HK-2 (cell line): ENCODE measurements at regions not wholly inside any gene's neighbourhood (a gene's known extent, or its start where the extent isn't known, plus 50 kb on each side); places are given as distances from the start of the nearest gene placed in this dataset.

ENCODE experiments used
- DNase-seq: peaks from one replicate; pipeline ENCODE4 v3.0.0-alpha.2; 2018; ENCODE audit not compliant: unreplicated experiment

DNA sequence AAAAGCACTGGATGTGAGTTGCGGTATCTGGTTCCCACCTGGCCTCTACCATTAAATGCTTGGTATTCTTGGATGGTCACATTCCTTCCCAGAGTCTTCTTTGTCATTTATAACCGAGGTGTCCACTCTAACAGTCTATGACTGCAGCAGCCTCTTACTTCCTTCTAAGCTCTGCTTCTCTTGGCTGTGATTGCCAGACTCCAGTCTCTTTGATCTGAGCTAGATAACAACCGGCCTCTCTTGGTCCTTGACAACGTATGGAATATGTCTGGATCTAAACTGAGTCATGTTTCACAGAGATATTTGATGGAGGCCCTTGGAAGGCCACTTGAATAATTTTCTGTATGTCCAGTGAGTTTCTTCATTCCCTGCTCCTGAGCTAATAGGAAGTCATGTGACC lies 141.6 kb upstream of the TENM4 start:
- no peak for DNase-seq

DNA sequence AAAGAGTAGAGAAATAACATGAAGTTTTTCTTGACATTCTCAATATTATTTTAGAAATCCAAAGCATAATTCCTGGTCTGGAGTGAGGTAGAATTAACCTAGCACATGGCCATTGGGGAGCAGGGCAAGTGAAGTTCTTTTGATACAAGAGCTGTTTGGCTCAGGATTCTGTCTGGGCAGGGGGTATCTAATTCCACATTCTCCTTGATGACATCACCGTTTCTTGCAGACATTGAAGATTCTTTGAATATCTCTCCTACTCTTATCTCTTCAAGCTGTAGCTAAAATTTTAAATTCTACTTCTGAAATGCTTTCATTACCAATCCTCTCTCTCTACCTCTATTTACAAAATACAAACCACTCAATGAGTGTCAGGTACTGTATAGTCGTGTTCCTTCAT lies 138.2 kb upstream of the TENM4 start:
- DNase-seq = no peak

DNA sequence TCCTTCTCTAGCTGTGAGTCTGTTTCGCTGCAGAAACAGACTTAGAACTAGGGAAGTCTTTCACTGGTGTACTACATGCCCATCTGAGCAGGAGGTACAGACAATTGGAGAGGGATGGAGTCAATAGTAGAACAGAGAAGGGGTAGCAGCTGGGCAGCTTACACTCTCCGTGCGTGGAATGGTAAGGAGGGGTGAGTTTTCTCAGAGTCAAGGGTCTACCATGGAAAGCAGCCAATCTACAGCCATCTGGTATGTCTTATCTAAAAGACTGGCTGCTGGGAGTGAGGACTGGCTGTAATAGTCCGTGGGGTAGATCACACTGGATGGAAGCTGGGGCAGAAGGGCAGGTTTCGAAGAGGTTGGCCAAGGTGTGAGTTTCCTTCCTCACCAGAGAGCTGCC lies 137.3 kb upstream of the TENM4 start:
- DNase-seq = no peak

DNA sequence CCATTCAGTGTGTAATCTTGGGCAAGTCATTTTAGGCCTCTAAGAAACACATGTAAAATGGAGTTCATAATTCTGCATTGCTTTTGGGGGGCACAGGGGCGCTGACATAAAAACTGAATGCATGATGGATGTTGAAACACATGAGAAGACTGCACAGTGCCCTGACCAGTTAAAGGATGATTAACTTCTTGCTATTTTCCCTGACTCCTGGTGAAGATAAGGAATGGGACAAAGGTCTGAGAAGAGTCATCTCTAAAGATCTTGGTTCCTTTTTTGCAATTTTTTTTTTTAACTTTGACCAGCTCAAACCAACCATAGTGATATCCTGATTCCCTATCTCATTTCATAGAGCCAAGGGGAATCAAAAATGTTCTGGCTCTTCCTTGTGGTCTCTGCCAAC lies 134.9 kb upstream of the TENM4 start:
- DNase-seq = no peak

DNA sequence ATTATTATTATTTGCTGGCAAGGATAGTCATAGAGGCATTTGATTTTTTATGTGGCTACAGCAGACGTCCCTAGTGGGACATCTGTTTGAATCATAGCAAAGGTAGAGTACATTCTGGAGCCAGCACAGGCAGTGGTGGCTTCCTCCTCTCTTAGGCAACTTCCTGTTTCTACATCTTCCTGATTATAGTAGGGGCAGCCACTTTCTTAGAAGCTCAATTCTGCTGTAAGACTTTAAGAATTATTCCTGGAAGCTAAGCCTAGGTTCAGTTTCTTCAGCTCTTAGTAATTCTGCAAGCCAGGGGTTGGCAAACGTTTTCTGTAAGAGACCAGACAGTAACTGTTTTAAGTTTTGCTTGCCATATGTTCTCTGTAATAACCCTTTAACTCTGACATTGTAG lies 129.3 kb upstream of the TENM4 start:
- no peak for DNase-seq

DNA sequence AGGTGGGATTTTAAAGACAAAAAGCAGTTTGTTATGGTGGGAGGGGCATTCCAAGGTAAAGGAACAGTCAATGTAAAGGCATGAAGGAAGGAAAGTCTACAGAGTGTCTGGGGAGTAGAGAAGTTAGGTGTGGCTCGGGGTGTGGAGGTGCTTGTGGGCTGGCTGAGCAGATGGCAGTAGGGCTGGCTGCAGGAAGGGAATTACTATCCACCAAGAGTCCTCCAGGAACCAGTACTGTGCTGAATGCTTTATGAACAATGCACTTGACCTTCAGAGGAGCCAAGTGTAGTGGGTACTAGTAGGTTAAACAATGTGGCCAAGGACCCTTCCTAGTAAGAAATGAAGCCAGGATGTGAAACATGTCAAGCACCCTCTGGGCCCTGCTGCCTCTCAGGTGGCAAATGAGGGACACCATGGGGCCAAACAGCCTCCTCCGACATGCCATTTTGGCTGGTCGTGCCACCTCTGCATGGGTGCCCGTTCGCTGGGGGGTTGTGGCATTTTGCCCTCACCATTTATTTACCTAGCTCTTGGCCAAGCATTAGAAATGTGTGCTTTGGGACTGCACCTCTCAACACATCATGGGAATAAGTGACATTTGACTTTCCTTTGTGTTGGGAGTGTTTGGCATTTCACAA lies 123.6 kb upstream of the TENM4 start:
- DNase-seq = no peak

DNA sequence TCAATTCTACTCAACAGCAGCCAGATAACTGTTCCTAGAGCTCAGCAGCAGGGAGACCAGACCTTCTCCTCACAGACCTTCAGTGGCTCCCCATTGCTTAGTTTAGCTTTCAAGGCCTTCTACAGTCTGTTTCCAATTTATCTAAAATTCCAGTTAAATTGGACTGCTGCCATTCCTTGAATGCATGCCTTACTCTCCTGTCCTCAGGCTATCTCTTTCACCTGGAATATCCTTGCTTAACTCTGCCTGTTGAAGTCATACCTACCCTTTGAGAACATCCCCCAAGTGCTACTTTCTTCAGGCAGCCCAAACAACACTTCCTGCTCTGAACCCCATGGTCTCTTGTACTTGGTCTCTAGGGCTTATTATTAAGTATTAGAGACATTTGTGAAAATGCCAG lies 120.7 kb upstream of the TENM4 start:
- DNase-seq = no peak

DNA sequence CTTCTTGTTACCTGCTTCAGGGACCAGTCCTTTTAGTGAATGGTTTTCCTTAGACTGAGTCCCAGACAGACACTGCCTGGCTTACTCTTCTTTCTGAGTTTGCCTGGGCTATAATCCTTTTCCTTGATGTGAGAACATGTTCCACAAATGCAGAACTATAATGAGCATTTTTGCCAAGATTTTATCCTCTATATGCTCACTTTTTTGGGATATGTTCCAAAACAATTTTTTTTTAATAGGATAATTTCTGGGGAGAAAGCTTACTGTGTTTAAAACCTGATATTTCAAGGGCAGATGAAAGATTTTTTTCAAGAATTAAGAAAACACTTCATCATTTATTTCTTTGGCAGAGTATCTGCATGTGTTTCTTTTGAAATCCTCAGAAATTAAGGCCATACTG lies 110.0 kb upstream of the TENM4 start:
- DNase-seq = no peak

DNA sequence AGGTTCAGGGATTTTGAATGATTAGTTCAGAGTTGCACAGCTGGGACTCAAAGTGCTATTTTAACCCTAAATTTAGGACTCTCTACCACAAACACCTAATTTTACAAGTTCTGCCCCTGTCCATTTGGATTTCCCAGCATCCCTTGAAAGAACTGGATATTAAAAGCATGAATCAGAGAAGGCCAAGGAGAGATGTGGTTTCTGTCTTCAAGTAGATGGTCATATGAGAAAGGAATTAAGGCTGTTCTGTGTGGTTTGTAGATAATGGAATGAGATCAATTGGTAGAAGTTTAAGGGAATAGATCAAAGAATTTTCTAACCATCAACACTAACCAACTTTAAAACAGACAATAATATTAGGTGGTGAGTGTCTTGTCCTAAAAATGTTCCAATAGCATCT lies 106.4 kb upstream of the TENM4 start:
- no peak for DNase-seq

DNA sequence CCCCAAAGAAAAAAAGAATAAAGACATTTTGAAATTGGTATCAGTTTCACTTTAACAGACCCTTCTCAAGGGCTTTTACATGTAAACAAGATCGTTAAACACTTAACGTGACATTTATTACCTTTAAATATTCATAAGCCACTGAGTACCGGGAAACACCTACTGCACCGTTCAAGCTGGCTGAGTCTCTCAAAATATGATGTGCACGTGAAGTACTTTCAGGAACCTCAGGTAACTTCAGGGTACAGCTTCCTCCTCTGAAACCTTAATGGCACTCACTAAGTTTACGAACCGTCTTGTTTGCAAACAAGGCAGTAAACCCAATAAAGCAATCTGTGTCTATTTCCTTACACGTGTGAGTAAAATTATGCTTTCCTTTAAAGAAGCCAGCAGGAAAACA lies 105.5 kb upstream of the TENM4 start:
- no peak for DNase-seq

DNA sequence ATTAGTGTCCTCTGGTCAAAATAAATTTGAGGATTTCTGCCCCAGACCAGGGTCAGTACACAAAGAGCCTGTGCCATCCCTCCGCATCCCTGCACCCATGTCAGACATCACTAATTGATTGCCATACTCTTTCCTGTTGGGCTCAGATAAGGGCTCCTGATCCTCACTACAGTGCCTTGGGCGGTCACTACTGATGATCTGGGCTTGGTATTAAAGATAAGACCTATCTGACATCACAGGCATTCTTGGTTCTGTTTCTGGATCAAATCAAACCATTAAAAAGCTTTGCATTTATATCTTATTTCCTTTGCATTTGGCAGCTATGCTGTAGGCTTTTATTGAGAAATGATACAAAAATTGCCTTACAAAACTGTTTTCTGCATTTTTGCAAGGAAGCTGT lies 103.5 kb upstream of the TENM4 start:
- DNase-seq = no peak

DNA sequence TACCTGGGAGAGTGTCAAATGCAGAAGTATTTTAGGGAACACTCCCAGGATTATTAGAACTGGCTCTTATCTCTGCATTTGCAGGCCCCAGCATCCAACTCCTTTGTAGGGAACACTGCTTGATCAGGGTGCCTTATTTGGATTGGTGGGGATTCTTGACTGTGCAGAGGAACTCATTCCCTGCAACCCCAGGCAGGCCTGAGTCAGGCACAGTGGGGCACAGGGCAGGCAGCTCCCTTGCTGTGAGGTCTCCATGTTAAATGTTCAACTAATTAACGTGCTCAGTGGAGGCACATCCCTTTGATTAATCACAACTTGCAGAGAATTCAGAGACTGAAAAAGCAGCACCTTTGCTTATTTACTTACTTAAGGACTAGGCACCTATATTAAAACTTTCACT lies 102.3 kb upstream of the TENM4 start:
- DNase-seq = no peak

DNA sequence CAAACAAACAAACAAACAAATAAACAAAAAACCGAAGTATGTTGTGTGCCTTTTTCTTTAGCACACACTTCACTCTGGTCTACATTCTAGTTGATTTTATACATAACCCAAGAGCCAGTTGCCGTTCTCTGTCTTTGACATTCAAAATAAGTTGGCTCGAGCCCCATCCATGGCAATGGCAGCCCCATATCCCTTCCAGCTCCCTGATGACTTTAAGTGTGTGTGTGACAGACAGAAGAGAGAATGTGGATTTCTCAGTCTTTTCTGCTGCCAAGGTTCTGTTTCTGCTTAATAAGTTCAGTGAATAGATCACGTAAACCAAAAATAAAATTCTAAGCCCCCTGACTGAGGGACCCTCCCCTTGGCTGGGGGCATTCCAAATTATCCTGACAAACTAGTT lies 100.6 kb upstream of the TENM4 start:
- DNase-seq = no peak

DNA sequence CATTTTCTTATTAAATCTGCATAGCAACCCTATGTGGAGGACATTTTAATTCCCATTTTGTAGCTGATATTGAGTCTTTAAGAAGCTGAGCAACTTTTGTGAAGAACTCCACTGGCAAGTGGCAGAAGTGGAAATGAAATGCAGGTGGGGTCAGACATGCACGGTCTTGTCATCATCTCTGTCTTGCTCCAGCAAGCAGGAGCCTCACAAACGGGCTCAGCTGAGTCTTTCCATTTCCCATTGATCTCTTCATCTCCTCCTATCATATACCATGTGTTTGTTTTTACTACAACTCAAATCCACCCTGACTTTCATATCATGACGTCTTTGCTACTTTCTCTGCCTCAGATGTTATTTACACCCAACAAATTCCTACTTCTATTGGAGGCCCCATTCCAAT lies 97.9 kb upstream of the TENM4 start:
- no peak for DNase-seq

DNA sequence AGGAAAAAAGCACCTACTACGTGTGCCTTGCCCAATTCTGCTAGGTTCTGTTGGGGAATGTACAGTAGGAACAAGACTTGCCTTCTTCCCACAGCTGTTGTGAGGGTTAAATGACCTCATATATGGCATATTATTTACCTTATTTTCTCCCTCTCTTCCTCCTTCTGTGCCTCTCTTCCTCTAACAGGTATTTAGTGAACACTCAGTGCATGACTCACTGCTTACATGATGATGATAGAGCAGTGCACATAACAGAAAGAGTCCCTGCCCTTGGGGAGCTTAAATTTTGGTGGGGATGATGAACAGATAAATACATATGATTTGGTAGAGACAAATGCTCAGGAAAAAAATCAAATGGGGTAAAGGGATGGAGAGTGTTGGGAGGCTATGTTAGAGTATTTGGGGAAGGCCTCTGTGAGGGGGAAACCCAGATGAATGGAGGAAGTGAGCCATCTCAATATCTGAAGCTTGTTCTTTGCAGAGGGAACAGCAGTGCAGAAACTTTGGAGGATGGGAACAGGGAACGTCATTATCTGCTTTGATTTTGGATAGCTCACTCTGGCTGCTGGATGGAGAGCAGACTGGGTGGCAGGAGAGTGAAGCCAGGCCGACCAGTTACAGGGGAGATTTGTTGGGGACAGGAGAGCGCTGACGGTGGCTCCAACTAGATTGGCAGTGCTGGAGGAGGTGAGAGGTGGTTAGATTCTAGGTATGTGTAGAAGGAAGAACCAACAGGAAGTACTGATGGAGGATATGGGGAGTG lies 95.5 kb upstream of the TENM4 start:
- DNase-seq = no peak

DNA sequence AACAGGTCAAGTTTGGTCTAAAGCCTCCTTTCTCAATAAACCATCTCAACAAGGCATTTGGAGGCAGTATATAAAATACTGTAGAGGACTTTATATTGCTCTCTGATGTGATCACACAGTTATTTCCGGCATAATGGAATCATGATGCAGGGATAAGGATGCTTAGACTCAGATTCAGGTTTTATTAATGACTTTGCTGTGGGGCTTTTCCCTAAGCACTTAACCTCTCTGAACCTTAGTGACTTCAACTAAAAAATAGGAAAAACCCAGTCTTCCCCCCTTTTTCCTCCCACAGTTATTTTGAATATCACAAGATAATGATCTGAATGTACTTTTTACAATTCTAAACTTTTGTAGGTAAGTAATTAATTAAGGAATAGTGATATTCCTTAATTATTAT lies 94.8 kb upstream of the TENM4 start:
- no peak for DNase-seq

DNA sequence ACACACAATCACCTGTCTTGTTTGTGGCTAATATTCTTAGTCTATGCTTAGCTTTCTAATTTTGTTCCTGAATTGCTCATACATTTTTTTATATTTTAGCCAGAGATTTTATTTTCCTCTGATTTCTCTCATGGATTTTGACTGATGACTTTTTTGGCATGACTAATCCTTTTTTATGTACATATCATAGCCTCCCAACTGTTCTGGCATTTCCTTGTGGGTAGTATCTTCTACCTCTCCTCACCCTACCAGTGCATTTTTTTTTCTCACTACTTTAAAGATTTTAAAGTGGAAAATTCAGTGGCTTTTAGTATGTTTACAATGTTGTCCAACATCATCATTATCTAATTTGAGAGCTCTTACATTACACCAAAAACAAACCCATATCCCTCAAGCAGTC lies 84.4 kb upstream of the TENM4 start:
- no peak for DNase-seq

DNA sequence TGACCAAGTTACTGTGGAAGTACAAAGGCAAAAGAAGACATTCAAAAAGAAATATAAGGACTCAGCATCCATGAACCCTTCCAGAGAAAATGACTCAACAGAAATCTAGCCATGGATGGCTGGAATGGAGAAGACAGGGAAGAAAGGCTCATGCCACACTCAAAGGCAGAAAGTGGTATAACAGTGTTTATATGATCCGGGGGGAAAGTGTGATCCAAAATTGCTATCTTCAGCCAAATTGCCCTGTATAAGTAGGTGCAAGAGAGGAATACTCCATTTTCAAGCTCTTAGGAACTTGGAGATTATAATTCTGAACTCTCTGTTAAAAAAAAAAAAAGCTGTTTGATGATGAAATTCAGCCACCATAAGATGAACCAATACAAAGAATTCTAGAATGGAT lies 81.8 kb upstream of the TENM4 start:
- no peak for DNase-seq

DNA sequence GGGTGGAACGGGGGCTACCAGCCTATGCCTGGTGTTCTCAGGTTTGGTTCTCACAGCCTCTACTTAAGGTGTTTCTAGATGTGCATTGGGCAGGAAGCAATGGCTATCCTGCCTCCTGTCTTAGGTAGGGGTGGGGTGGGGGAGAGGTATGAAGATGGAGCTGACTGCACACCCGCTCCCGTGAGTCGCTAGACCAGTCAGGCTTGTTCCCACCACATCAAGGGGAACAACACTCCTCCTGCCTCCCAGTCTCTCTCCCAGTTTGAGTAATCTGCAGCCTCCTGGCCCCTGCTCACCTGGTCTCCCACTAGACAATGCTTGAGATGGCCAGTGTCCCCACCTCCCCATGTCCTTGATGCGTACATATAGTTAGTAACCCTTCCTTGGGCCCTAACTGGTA lies 79.3 kb upstream of the TENM4 start:
- DNase-seq = no peak

DNA sequence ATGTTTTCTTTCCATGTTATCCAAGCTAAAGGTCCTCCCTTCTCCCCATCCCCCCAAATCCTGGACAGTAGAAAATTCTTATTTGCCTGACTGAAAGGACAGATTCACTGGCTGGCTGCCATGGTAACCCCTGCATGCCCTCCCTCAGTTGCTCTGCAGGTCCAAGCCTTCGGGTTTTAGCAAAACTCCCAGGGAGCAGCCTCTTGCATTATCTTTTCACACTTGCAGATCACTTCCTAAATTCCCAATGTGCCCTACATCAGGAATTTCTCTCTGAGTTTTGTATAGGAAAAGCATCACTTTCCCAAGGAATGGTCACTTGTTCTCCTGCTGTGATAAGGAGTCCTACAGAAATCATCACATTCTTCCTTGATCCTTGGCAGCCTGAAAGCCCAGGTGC lies 75.0 kb upstream of the TENM4 start:
- no peak for DNase-seq

DNA sequence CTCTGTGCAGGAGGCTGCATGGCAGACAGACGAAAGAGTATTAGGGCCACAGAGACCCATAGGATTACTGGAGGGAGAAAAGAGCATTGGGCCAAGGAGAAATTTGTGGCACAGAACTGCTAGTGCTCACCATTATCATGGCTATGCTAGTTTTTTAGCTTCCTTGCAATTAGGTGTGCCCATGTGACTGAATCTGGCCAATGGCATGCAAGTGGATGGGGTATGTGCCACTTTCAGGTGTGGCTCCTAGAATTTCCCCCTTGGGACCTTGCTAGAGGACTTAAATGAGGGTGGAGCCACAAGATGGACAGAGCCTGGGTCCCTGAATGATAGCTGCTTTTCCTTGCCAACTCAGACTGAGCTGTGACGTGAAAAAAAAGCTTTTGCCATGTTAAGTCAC lies 73.9 kb upstream of the TENM4 start:
- no peak for DNase-seq

DNA sequence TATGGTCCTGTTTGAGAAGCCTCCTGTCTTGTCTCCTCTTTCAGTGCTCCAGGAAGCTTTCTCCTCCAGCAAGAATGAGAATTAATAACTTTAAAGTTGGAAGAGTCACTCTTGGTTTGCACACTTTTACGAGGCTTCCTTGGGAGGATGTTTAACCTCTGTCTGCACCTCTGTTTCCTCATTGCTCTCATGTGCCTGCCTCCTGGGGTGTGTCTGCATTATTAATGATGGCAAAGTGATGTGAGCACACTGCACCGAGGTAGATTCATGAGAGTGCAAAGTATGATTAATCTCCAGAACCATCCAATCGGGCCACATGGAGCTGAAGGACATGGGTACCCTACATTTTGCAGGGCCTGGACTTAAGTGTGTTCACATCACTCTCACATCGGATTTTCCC lies 73.5 kb upstream of the TENM4 start:
- no peak for DNase-seq

DNA sequence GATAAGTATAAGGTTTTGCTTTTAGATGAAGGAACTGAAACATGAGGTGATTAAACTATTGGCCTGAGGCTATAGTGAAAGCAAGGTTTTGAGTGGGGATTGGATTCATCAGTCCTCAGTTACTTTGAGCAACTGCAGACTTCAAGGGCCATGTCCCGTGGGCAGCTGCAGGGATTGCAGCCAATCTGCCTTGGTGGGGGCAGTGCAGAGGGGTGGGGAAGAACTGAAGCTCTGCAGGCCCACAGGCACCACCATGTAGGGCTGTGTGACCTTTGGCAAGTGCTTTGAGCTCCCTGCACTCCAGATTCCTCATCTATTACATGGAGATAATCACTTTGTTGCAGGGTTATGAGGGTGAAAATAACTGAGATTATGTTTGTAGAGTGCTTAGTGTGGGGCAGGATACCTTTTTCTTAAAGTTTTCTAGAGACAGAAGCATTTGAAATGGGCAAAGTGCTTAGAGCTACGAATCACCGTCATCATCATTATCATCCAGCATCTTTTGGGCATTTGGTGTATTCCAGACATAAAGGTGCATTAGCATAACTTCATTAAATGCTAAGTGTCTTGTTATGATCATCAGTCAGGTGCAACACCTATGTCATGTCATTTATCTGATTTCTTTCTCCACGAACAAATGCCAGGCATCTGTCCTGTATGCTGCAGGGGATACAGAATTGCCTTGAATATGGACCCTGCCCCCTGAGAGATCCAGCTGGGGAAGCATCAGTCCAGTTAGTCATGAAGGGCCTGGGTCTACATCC lies 72.1 kb upstream of the TENM4 start:
- DNase-seq = no peak
